Loucy (cell line): ENCODE measurements at regions not wholly inside any gene's neighbourhood (a gene's known extent, or its start where the extent isn't known, plus 50 kb on each side); places are given as distances from the start of the nearest gene placed in this dataset.

ENCODE experiments used
- H2AFZ ChIP-seq: fragments of 200-600 bp; sonication (generic); 2 replicates; pipeline ENCODE4 v1.6.0; 2016; ENCODE audit warnings: antibody characterized with exemption, mild to moderate bottlenecking, low read length, moderate library complexity
- H3F3A ChIP-seq: fragments of 200-600 bp; 2 replicates; pipeline ENCODE4 v1.6.0; 2016; ENCODE audit warnings: antibody characterized with exemption, low read depth, mild to moderate bottlenecking
- H3K27me3 ChIP-seq: fragments of 200-600 bp; sonication (generic); 2 replicates; pipeline ENCODE4 v1.6.1; 2014; ENCODE audit warnings: low read length, mild to moderate bottlenecking; ENCODE audit not compliant: insufficient read depth, poor library complexity, severe bottlenecking
- H3K36me3 ChIP-seq: fragments of 200-600 bp; sonication (generic); 2 replicates; pipeline ENCODE4 v1.6.1; 2016; ENCODE audit warnings: low read length; ENCODE audit not compliant: insufficient read depth
- H3K4me1 ChIP-seq: fragments of 200-600 bp; sonication (generic); 2 replicates; pipeline ENCODE4 v1.5.1; 2014; ENCODE audit warnings: low read length, mild to moderate bottlenecking; ENCODE audit not compliant: insufficient read depth, poor library complexity, severe bottlenecking
- H3K4me2 ChIP-seq: fragments of 200-600 bp; sonication (generic); 2 replicates; pipeline ENCODE4 v1.6.0; 2014; ENCODE audit warnings: antibody characterized with exemption, low read length, low read depth, mild to moderate bottlenecking; ENCODE audit not compliant: poor library complexity, severe bottlenecking
- H3K4me3 ChIP-seq: fragments of 200-600 bp; sonication (generic); 2 replicates; pipeline ENCODE4 v1.5.1; 2014; ENCODE audit warnings: low read length, mild to moderate bottlenecking, mixed read lengths; ENCODE audit not compliant: poor library complexity, severe bottlenecking
- H3K79me2 ChIP-seq: fragments of 200-600 bp; sonication (generic); 2 replicates; pipeline ENCODE4 v1.6.1; 2014; ENCODE audit warnings: low read length; ENCODE audit not compliant: insufficient read depth
- H3K9ac ChIP-seq: fragments of 200-600 bp; sonication (generic); 2 replicates; pipeline ENCODE4 v1.6.0; 2014; ENCODE audit warnings: mild to moderate bottlenecking, low read depth, low read length, moderate library complexity; ENCODE audit not compliant: poor library complexity, severe bottlenecking
- H3K9me2 ChIP-seq: fragments of 200-600 bp; sonication (generic); replicated peaks from 2 replicates; pipeline ENCODE4 v1.6.1; 2016; ENCODE audit warnings: low read depth, low read length, mixed read lengths
- H3K9me3 ChIP-seq: fragments of 200-600 bp; sonication (generic); 2 replicates; pipeline ENCODE4 v1.6.1; 2014; ENCODE audit warnings: mild to moderate bottlenecking, antibody characterized with exemption, low read length, low read depth; ENCODE audit not compliant: insufficient read depth
- H4K20me1 ChIP-seq: fragments of 200-600 bp; sonication (generic); 2 replicates; pipeline ENCODE4 v1.6.0; 2014; ENCODE audit warnings: antibody characterized with exemption, low read length, mild to moderate bottlenecking; ENCODE audit not compliant: insufficient read depth, poor library complexity, severe bottlenecking
- CTCF ChIP-seq: fragments of 200-600 bp; sonication (generic); conservative IDR thresholded peaks from 2 replicates; pipeline ENCODE4 v1.5.1; 2014; ENCODE audit warnings: mild to moderate bottlenecking, antibody characterized with exemption, low read length
- EZH2phosphoT487 ChIP-seq: fragments of 200-600 bp; IDR thresholded peaks from 2 replicates; pipeline ENCODE4 v1.6.1; 2018; ENCODE audit warnings: antibody characterized with exemption, mild to moderate bottlenecking, moderate library complexity, borderline replicate concordance

GRCh38 chr11:37422511-37422910, 824.5 kb upstream of the RAG2 start:
- no peak overlapping the region for H3K4me3 ChIP-seq
- no peak for TF ChIP-seq EZH2phosphoT487
- no peak for TF ChIP-seq CTCF
- no peak overlapping the region for H3K9ac ChIP-seq
- no peaks in the 10 kb centered on the region for H3K9me3 ChIP-seq
- H2AFZ ChIP-seq: no peak overlapping the region
- H3F3A ChIP-seq: no peaks in the 10 kb centered on the region
- no peak overlapping the region for H3K4me2 ChIP-seq
- H3K4me1 ChIP-seq: no peaks in the 10 kb centered on the region
- no peaks in the 10 kb centered on the region for H3K36me3 ChIP-seq
- H4K20me1 ChIP-seq: no peaks in the 10 kb centered on the region
- H3K79me2 ChIP-seq: no peaks in the 10 kb centered on the region
- H3K9me2 ChIP-seq: no peaks in the 10 kb centered on the region
- no peaks in the 10 kb centered on the region for H3K27me3 ChIP-seq

GRCh38 chr11:37411289-37411688, 813.3 kb upstream of the RAG2 start:
- H2AFZ ChIP-seq: no peak overlapping the region
- H3K9me3 ChIP-seq: no peaks in the 10 kb centered on the region
- H3F3A ChIP-seq: no peaks in the 10 kb centered on the region
- no peaks in the 10 kb centered on the region for H3K79me2 ChIP-seq
- H3K9me2 ChIP-seq: no peaks in the 10 kb centered on the region
- no peaks in the 10 kb centered on the region for H3K36me3 ChIP-seq
- H4K20me1 ChIP-seq: no peaks in the 10 kb centered on the region
- no peak overlapping the region for H3K4me3 ChIP-seq
- H3K9ac ChIP-seq: no peak overlapping the region
- H3K4me2 ChIP-seq: no peak overlapping the region
- TF ChIP-seq CTCF: no peak
- TF ChIP-seq EZH2phosphoT487: no peak
- H3K4me1 ChIP-seq: no peaks in the 10 kb centered on the region
- no peaks in the 10 kb centered on the region for H3K27me3 ChIP-seq

- Histone ChIP-seq H3F3A (no peaks in the 10 kb centered on the region), H3K79me2 (no peaks in the 10 kb centered on the region), H3K4me1 (no peaks in the 10 kb centered on the region), H3K9me3 (no peaks in the 10 kb centered on the region), H3K27me3 (no peaks in the 10 kb centered on the region), H3K4me2 (no peak overlapping the region), H2AFZ (no peak overlapping the region), H3K4me3 (no peak overlapping the region), H3K9ac (no peak overlapping the region), H3K9me2 (no peaks in the 10 kb centered on the region), H4K20me1 (no peaks in the 10 kb centered on the region), H3K36me3 (no peaks in the 10 kb centered on the region)
- TF ChIP-seq EZH2phosphoT487 (no peak), CTCF (no peak)
Measured at GRCh38 chr11:37409124-37409523, 811.1 kb upstream of the RAG2 start.
